ENCODE measurements at regions not wholly inside any gene's neighbourhood (a gene's known extent, or its start where the extent isn't known, plus 50 kb on each side); places are given as distances from the start of the nearest gene placed in this dataset.

- intact Hi-C loops (cut with DNase I; ENCODE audit: low total_unique reads) (no loop called here), in situ Hi-C loops (cut with MboI; ENCODE audit: low pct_ligation_motif_present in 1 of 4, low pct_unique_long_range_greater_than_20kb in 1 of 4, low sequenced_read_pairs in 3 of 4) (no loop called here)
- Histone ChIP-seq H3K4me3 (no peak overlapping the region), H3K9me3 (no peaks in the 10 kb centered on the region), H3K4me1 (no peaks in the 10 kb centered on the region), H3K36me3 (no peaks in the 10 kb centered on the region), H3K27ac (no peak overlapping the region), H3K27me3 (no peaks in the 10 kb centered on the region)
- TF ChIP-seq POLR2A (IDR thresholded peaks at IDR 0.05) = no peak
- no peak for TF ChIP-seq POLR2AphosphoS5 (IDR thresholded peaks at IDR 0.05)
- TF ChIP-seq CTCF (IDR thresholded peaks at IDR 0.05) = no peak
- TF ChIP-seq EP300 (IDR thresholded peaks at IDR 0.05; ENCODE audit: low read depth) = no peak
- no peak for DNase-seq
- WGBS, 2 donors (ENCODE audit: low coverage in 1 of 2) = 84 to 86% methylated on average over 3 of the region's 3 CpGs
Observed at GRCh38 chr2:138329162-138329561, 172.4 kb upstream of the SPOPL start.

DNA sequence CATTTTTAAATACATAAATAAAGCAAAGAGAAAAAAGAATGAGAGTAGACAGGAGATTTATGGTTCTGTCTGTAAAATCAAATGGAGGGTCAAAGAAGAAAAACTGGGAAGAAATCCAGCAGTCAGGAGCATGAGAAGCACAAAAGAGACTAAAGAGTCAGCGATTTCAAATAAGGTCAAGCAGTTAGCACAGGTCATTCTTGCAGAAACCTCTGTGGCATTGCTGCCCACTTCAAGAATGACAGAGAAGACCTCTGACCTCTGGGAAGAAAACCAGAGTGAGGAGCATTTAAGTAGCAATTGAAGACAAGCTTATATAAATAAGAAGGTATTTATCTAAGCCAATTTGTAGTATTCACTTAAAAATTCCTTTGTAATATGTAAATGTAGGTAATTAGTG, 172.0 kb upstream of the SPOPL start:
- TF ChIP-seq EP300 (IDR thresholded peaks at IDR 0.05; ENCODE audit: low read depth) (no peak), CTCF (IDR thresholded peaks at IDR 0.05) (no peak), POLR2AphosphoS5 (IDR thresholded peaks at IDR 0.05) (no peak), POLR2A (IDR thresholded peaks at IDR 0.05) (no peak)
- no peaks in the 10 kb centered on the region for H3K27me3 ChIP-seq
- no peaks in the 10 kb centered on the region for H3K4me1 ChIP-seq
- 44% methylated on average over 1 of the region's 1 CpG; no CpG with 5 or more reads in 1 of the 2 donors for WGBS, 2 donors (ENCODE audit: low coverage in 1 of 2)
- no peak overlapping the region for H3K27ac ChIP-seq
- intact Hi-C loops (cut with DNase I; ENCODE audit: low total_unique reads) (no loop called here), in situ Hi-C loops (cut with MboI; ENCODE audit: low pct_ligation_motif_present in 1 of 4, low pct_unique_long_range_greater_than_20kb in 1 of 4, low sequenced_read_pairs in 3 of 4) (no loop called here)
- H3K4me3 ChIP-seq = no peak overlapping the region
- H3K9me3 ChIP-seq = no peaks in the 10 kb centered on the region
- no peaks in the 10 kb centered on the region for H3K36me3 ChIP-seq
- no peak for DNase-seq

DNA sequence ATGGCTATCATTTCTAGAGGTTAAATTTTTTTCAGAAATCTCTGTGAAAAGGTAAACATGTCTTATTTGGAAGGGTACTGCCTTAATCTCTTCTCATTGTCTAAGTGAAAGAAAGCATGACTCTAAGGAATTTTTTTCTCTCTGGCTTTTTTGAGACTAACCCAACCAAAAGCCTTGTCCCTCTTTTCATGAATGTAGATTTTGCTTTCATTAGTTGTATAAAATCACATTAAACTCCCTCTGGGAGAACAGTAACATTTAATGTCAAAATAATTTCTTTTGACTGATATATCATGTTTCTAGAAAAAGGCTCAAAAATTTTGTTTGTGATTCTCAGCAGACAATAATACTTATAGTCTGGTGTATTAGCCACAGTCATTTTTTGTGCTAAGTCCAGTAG, 168.4 kb upstream of the SPOPL start:
- Histone ChIP-seq H3K4me1 (no peaks in the 10 kb centered on the region), H3K27me3 (no peaks in the 10 kb centered on the region), H3K36me3 (no peaks in the 10 kb centered on the region), H3K9me3 (no peaks in the 10 kb centered on the region), H3K4me3 (no peak overlapping the region), H3K27ac (no peak overlapping the region)
- no peak for TF ChIP-seq CTCF (IDR thresholded peaks at IDR 0.05)
- no peak for TF ChIP-seq POLR2AphosphoS5 (IDR thresholded peaks at IDR 0.05)
- TF ChIP-seq EP300 (IDR thresholded peaks at IDR 0.05; ENCODE audit: low read depth) = no peak
- TF ChIP-seq POLR2A (IDR thresholded peaks at IDR 0.05) = no peak
- in situ Hi-C loops (cut with MboI; ENCODE audit: low pct_ligation_motif_present in 1 of 4, low pct_unique_long_range_greater_than_20kb in 1 of 4, low sequenced_read_pairs in 3 of 4) = no loop called here
- intact Hi-C loops (cut with DNase I; ENCODE audit: low total_unique reads) = no loop called here
- no peak for DNase-seq

DNA sequence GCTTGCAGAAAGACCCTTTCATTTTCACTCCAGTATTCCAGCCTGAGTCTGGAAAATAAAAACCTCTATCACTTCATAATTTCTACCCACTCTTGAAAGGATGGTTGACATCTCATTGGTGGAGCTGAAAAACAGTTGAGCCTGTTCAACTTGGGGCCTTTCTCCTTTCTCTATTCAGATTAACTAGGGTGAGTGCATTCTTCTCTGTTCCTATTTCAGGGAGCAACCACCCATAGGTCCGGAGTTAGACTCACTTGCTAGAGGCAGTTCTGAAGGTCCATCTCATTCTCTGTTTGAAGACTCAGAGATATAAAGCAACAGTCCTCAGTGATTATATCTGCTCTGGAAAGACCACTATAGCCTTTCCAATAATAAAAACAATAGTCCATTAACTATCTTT, 167.9 kb upstream of the SPOPL start:
- 79 to 100% methylated on average over 1 of the region's 1 CpG for WGBS, 2 donors (ENCODE audit: low coverage in 1 of 2)
- Histone ChIP-seq H3K9me3 (no peaks in the 10 kb centered on the region), H3K4me3 (no peak overlapping the region), H3K27ac (no peak overlapping the region), H3K4me1 (no peaks in the 10 kb centered on the region), H3K27me3 (no peaks in the 10 kb centered on the region), H3K36me3 (no peaks in the 10 kb centered on the region)
- no peak for DNase-seq
- TF ChIP-seq CTCF (IDR thresholded peaks at IDR 0.05) (no peak), POLR2AphosphoS5 (IDR thresholded peaks at IDR 0.05) (no peak)
- in situ Hi-C loops (cut with MboI; ENCODE audit: low pct_ligation_motif_present in 1 of 4, low pct_unique_long_range_greater_than_20kb in 1 of 4, low sequenced_read_pairs in 3 of 4) = no loop called here
- intact Hi-C loops (cut with DNase I; ENCODE audit: low total_unique reads) = no loop called here

Data from transverse colon (tissue), 4 donors.